NB4 (cell line): ENCODE measurements at regions not wholly inside any gene's neighbourhood (a gene's known extent, or its start where the extent isn't known, plus 50 kb on each side); places are given as distances from the start of the nearest gene placed in this dataset.

Source experiments
- DNase-seq: peaks from one replicate; pipeline ENCODE4 v3.0.0; 2010; ENCODE audit warnings: low read depth
- H3K4me3 ChIP-seq: one replicate; pipeline ENCODE4 v1.5.1; 2011; ENCODE audit warnings: mild to moderate bottlenecking, low read depth, low read length, moderate library complexity
- MYC ChIP-seq: IDR thresholded peaks from 2 replicates; pipeline ENCODE4 v1.6.1; 2011; ENCODE audit warnings: low read depth, low read length
- POLR2A ChIP-seq: IDR thresholded peaks from 2 replicates; pipeline ENCODE4 v1.6.1; 2011; ENCODE audit warnings: mild to moderate bottlenecking; ENCODE audit not compliant: insufficient read length; ENCODE audit errors: extremely low read depth
- TF ChIP-seq, protein P1 (sequence below): IDR thresholded peaks from 2 replicates; pipeline ENCODE4 v1.6.1; 2011; ENCODE audit warnings: low read depth, low read length
- TF ChIP-seq, protein P2 (sequence below): IDR thresholded peaks from one replicate; pipeline ENCODE4 v1.5.1; 2012; ENCODE audit warnings: low read depth, low read length

DNA sequence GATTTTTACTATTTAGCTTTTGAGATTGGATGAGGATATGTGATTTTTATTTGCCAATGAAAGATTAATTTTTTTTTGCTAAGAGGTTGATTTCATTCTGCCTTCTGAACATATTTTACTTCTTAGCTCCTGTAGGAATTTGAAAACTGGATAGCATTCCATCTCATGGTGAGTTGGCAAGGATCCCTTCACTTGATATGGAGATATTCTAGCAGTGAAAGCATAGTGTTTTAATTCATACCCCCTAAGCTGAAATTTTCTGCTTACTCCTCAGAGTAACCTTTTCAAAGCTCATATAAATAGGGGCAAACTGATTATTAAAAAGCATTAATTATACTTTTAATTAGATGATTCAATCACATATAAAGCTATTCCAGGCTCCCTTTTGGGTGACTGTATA, 61.0 kb upstream of the KCNJ3 start:
- TF ChIP-seq, protein P1, sequence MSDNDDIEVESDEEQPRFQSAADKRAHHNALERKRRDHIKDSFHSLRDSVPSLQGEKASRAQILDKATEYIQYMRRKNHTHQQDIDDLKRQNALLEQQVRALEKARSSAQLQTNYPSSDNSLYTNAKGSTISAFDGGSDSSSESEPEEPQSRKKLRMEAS: no peak
- TF ChIP-seq POLR2A (no peak), MYC (no peak)
- TF ChIP-seq, protein P2, sequence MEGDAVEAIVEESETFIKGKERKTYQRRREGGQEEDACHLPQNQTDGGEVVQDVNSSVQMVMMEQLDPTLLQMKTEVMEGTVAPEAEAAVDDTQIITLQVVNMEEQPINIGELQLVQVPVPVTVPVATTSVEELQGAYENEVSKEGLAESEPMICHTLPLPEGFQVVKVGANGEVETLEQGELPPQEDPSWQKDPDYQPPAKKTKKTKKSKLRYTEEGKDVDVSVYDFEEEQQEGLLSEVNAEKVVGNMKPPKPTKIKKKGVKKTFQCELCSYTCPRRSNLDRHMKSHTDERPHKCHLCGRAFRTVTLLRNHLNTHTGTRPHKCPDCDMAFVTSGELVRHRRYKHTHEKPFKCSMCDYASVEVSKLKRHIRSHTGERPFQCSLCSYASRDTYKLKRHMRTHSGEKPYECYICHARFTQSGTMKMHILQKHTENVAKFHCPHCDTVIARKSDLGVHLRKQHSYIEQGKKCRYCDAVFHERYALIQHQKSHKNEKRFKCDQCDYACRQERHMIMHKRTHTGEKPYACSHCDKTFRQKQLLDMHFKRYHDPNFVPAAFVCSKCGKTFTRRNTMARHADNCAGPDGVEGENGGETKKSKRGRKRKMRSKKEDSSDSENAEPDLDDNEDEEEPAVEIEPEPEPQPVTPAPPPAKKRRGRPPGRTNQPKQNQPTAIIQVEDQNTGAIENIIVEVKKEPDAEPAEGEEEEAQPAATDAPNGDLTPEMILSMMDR: no peak
- DNase-seq: no peak
- no peak overlapping the region for H3K4me3 ChIP-seq

DNA sequence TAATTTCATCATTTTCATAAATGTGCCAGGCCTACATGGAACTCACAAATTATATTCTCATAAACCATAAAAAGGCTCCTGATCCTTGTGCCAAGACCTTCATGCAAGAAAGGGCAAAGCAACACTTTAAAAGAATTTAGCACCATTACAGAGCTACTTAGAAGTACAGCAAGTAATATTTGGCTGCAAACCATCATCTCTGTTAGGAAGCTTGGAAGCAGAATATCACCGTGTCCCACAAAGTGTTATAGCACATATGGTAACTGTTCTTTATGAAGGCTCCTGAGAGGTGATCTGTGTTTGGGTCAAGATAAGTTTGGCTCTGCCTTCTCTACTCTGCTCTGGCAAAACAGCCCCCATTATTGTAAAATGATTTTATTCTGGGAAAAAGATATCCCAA, 59.7 kb upstream of the KCNJ3 start:
- TF ChIP-seq MYC: no peak
- TF ChIP-seq, protein P1: no peak
- TF ChIP-seq POLR2A: no peak
- no peak overlapping the region for H3K4me3 ChIP-seq
- DNase-seq: no peak

- no peak overlapping the region for H3K4me3 ChIP-seq
- no peak for TF ChIP-seq MYC
- TF ChIP-seq, protein P1: no peak
- no peak for TF ChIP-seq POLR2A
- TF ChIP-seq, protein P2: no peak
- DNase-seq: no peak
Measured at GRCh38 chr2:154640000-154640399, 58.5 kb upstream of the KCNJ3 start.
